Right atrium auricular region (tissue), 2 donors: ENCODE measurements at regions not wholly inside any gene's neighbourhood (a gene's known extent, or its start where the extent isn't known, plus 50 kb on each side); places are given as distances from the start of the nearest gene placed in this dataset.

ENCODE experiments used
- DNase-seq: peaks from one replicate; pipeline ENCODE4 v3.0.0-alpha.2; 2019; ENCODE audit warnings: low spot score
- H3K27ac ChIP-seq, 2 donors: fragments of 200-600 bp; sonication (generic); 1 replicate in 1 of 2; 2 replicates in 1 of 2; pipeline ENCODE4 v1.5.1; 2016 to 2019
- H3K27me3 ChIP-seq, 2 donors: fragments of 200-600 bp; sonication (generic); one replicate each; pipeline versions ENCODE4 v1.5.1 to v1.6.0; 2017 to 2019
- H3K36me3 ChIP-seq: fragments of 200-600 bp; sonication (generic); one replicate; pipeline ENCODE4 v1.5.1; 2016
- H3K4me1 ChIP-seq, 2 donors: fragments of 200-600 bp; sonication (generic); one replicate each; pipeline versions ENCODE4 v1.5.1 to v1.6.0; 2017 to 2019
- H3K4me3 ChIP-seq, 2 donors: fragments of 200-600 bp; sonication (generic); 1 replicate in 1 of 2; 2 replicates in 1 of 2; pipeline ENCODE4 v1.5.1; 2017 to 2019; ENCODE audit warnings: mild to moderate bottlenecking in 1 of 2, moderate library complexity in 1 of 2
- H3K9me3 ChIP-seq, 2 donors: fragments of 200-600 bp; sonication (generic); one replicate each; pipeline ENCODE4 v1.5.1; 2019
- CTCF ChIP-seq, 2 donors: fragments of 200-600 bp; sonication (generic); IDR thresholded peaks; one replicate each; pipeline ENCODE4 v1.5.1; 2019; ENCODE audit warnings: antibody characterized with exemption in 2 of 2

GRCh38 chr14:24690492-24690891, 56.5 kb upstream of the GZMB start:
- Histone ChIP-seq H3K4me3 (no peak overlapping the region), H3K36me3 (no peaks in the 10 kb centered on the region), H3K4me1 (no peaks in the 10 kb centered on the region), H3K9me3 (no peaks in the 10 kb centered on the region), H3K27me3 (no peaks in the 10 kb centered on the region), H3K27ac (no peak overlapping the region)
- TF ChIP-seq CTCF (IDR thresholded peaks at IDR 0.05), result no peak
- no peak for DNase-seq

- Histone ChIP-seq H3K4me1 (no peaks in the 10 kb centered on the region), H3K27ac (no peak overlapping the region), H3K9me3 (no peaks in the 10 kb centered on the region), H3K27me3 (no peaks in the 10 kb centered on the region), H3K4me3 (no peak overlapping the region), H3K36me3 (no peaks in the 10 kb centered on the region)
- DNase-seq, result no peak
- no peak for TF ChIP-seq CTCF (IDR thresholded peaks at IDR 0.05)
These were observed 54.2 kb upstream of the GZMB start for GRCh38 chr14:24688030-24688658.
